NB4 (cell line): ENCODE measurements at regions not wholly inside any gene's neighbourhood (a gene's known extent, or its start where the extent isn't known, plus 50 kb on each side); places are given as distances from the start of the nearest gene placed in this dataset.

ENCODE experiments used
- POLR2A ChIP-seq: IDR thresholded peaks from 2 replicates; pipeline ENCODE4 v1.6.1; 2011; ENCODE audit warnings: mild to moderate bottlenecking; ENCODE audit not compliant: insufficient read length; ENCODE audit errors: extremely low read depth
- TF ChIP-seq, protein P1 (sequence below): IDR thresholded peaks from one replicate; pipeline ENCODE4 v1.5.1; 2012; ENCODE audit warnings: low read depth, low read length

DNA sequence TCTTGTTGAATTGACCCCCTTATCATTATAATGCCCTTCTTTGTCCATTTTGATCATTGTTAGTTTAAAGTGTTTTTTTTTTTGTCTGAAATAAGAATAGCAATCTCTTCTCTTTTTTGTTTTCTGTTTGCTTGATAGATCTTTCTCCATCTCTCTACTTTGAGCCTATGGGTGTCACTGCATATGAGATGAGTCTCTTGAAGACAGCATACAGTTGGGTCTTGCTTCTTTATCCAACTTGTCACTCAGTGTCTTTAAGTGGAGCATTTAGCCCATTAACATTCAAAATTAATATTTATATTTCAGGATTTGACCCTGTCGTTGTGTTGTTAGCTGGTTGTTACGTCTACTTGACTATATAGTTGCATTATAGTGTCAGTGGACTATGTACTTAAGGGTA, 135.4 kb downstream of the HMHB1 start:
- no peak for TF ChIP-seq POLR2A
- TF ChIP-seq, protein P1, sequence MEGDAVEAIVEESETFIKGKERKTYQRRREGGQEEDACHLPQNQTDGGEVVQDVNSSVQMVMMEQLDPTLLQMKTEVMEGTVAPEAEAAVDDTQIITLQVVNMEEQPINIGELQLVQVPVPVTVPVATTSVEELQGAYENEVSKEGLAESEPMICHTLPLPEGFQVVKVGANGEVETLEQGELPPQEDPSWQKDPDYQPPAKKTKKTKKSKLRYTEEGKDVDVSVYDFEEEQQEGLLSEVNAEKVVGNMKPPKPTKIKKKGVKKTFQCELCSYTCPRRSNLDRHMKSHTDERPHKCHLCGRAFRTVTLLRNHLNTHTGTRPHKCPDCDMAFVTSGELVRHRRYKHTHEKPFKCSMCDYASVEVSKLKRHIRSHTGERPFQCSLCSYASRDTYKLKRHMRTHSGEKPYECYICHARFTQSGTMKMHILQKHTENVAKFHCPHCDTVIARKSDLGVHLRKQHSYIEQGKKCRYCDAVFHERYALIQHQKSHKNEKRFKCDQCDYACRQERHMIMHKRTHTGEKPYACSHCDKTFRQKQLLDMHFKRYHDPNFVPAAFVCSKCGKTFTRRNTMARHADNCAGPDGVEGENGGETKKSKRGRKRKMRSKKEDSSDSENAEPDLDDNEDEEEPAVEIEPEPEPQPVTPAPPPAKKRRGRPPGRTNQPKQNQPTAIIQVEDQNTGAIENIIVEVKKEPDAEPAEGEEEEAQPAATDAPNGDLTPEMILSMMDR = no peak
